Lower lobe of right lung (tissue), 2 donors: ENCODE measurements at regions not wholly inside any gene's neighbourhood (a gene's known extent, or its start where the extent isn't known, plus 50 kb on each side); places are given as distances from the start of the nearest gene placed in this dataset.
A peak's percentile ranks its signal among the peaks of the same experiment; 100 is the strongest.
"Not testable (repeated sequence)": the region's sequence is repeated elsewhere in the genome, so short reads cannot be mapped to it uniquely, and the experiment has no call there.

Experiments used
- ATAC-seq, 2 donors: fragments of 200-7000 bp; cut with Tn5 transposase; one replicate each; pipeline ENCODE4 v1.9.1; 2020 to 2022; ENCODE audit warnings: mild to moderate bottlenecking in 2 of 2, moderate library complexity in 2 of 2
- DNase-seq: peaks from one replicate; pipeline ENCODE4 v3.0.0-alpha.2; 2020
- H3K27ac ChIP-seq: fragments of 200-600 bp; one replicate; pipeline ENCODE4 v1.8.0; 2022
- H3K27me3 ChIP-seq: fragments of 200-600 bp; one replicate; pipeline ENCODE4 v1.8.0; 2022; ENCODE audit warnings: low read depth
- H3K36me3 ChIP-seq: fragments of 200-600 bp; one replicate; pipeline ENCODE4 v1.8.0; 2022; ENCODE audit warnings: mild to moderate bottlenecking
- H3K4me1 ChIP-seq: fragments of 200-600 bp; one replicate; pipeline ENCODE4 v1.8.0; 2022
- H3K4me3 ChIP-seq: fragments of 200-600 bp; one replicate; pipeline ENCODE4 v1.8.0; 2022; ENCODE audit warnings: mild to moderate bottlenecking
- H3K9me3 ChIP-seq: fragments of 200-600 bp; one replicate; pipeline ENCODE4 v1.8.0; 2022
- CTCF ChIP-seq: fragments of 200-600 bp; IDR thresholded peaks from one replicate; pipeline ENCODE4 v1.8.0; 2022; ENCODE audit warnings: antibody characterized with exemption, mild to moderate bottlenecking
- intact Hi-C: fragments of 100-400 bp; cut with DNase I; formaldehyde crosslinking; loops from one replicate; pipeline ENCODE4 v1.11.0; 2022
- donor health status: DM: no; HTN: yes; CAD: no; lungs with severe emphysema.

GRCh38 chr12:105477873-105478272 lies 147.4 kb downstream of the C12orf75 start:
- H3K27me3 ChIP-seq, result no peaks in the 10 kb centered on the region
- H3K4me3 ChIP-seq, result no peak overlapping the region
- H3K4me1 ChIP-seq, result no peaks in the 10 kb centered on the region
- intact Hi-C loops, result no loop called here
- H3K9me3 ChIP-seq, result no peaks in the 10 kb centered on the region
- no peak for TF ChIP-seq CTCF
- H3K36me3 ChIP-seq, result no peaks in the 10 kb centered on the region
- DNase-seq (no peak), ATAC-seq (peak; percentile 50 to 64)
- H3K27ac ChIP-seq, result no peak overlapping the region

- H3K9me3 ChIP-seq, DNase-seq, H3K27ac ChIP-seq, H3K27me3 ChIP-seq, ATAC-seq, H3K36me3 ChIP-seq, intact Hi-C loops, H3K4me1 ChIP-seq, H3K4me3 ChIP-seq: not testable (repeated sequence)
These were observed 148.3 kb downstream of the C12orf75 start for GRCh38 chr12:105478788-105479187.

- no peak overlapping the region for H3K27ac ChIP-seq
- ATAC-seq, result no peak
- no peaks in the 10 kb centered on the region for H3K4me1 ChIP-seq
- H3K4me3 ChIP-seq, result no peak overlapping the region
- no peak for TF ChIP-seq CTCF
- no peaks in the 10 kb centered on the region for H3K9me3 ChIP-seq
- intact Hi-C loops, result no loop called here
- H3K36me3 ChIP-seq, result no peaks in the 10 kb centered on the region
- no peaks in the 10 kb centered on the region for H3K27me3 ChIP-seq
- DNase-seq, result no peak
These were observed 149.2 kb downstream of the C12orf75 start for GRCh38 chr12:105479710-105480109.

- Histone ChIP-seq H3K27me3 (no peaks in the 10 kb centered on the region), H3K4me3 (no peak overlapping the region), H3K36me3 (no peaks in the 10 kb centered on the region), H3K27ac (no peak overlapping the region), H3K4me1 (no peaks in the 10 kb centered on the region), H3K9me3 (no peaks in the 10 kb centered on the region)
- intact Hi-C loops, result no loop called here
- no peak for DNase-seq
- ATAC-seq, result no peak
- TF ChIP-seq CTCF, result no peak
These were observed 149.7 kb downstream of the C12orf75 start for GRCh38 chr12:105480162-105480561.

- no peak for ATAC-seq
- no peaks in the 10 kb centered on the region for H3K9me3 ChIP-seq
- no peaks in the 10 kb centered on the region for H3K27me3 ChIP-seq
- H3K36me3 ChIP-seq, result no peaks in the 10 kb centered on the region
- no peak overlapping the region for H3K27ac ChIP-seq
- DNase-seq, result no peak
- no peak overlapping the region for H3K4me3 ChIP-seq
- no peaks in the 10 kb centered on the region for H3K4me1 ChIP-seq
- intact Hi-C loops, result no loop called here
- no peak for TF ChIP-seq CTCF
These were observed 151.2 kb downstream of the C12orf75 start for GRCh38 chr12:105481392-105482300.

GRCh38 chr12:105482951-105483350 lies 152.5 kb downstream of the C12orf75 start:
- H3K4me3 ChIP-seq, result no peak overlapping the region
- no peak for DNase-seq
- no peaks in the 10 kb centered on the region for H3K27me3 ChIP-seq
- no peak for TF ChIP-seq CTCF
- no peak overlapping the region for H3K27ac ChIP-seq
- H3K36me3 ChIP-seq, result no peaks in the 10 kb centered on the region
- intact Hi-C loops, result no loop called here
- no peaks in the 10 kb centered on the region for H3K4me1 ChIP-seq
- no peak for ATAC-seq
- H3K9me3 ChIP-seq, result no peaks in the 10 kb centered on the region
